ENCODE measurements at regions not wholly inside any gene's neighbourhood (a gene's known extent, or its start where the extent isn't known, plus 50 kb on each side); places are given as distances from the start of the nearest gene placed in this dataset.

DNA sequence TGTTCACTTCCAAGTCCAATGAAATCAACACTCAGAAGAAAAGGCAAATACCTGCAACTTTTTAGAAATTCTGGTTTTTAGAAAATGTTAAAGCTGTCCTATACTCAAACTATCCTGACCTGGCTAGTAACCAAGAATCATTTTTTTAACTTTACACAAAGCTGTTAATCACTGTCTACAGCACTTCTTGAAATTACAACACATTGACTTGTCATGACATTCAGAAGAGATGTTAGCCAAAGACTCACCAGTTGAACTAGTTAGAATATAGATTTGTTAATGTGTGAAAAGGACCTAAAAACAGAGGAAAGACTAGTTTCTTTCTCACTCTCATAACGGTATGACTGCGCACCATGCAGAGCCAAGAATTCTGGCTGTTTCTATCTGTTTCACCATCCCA is 98.8 kb downstream of the COX18 start:
- TF ChIP-seq, protein P1, sequence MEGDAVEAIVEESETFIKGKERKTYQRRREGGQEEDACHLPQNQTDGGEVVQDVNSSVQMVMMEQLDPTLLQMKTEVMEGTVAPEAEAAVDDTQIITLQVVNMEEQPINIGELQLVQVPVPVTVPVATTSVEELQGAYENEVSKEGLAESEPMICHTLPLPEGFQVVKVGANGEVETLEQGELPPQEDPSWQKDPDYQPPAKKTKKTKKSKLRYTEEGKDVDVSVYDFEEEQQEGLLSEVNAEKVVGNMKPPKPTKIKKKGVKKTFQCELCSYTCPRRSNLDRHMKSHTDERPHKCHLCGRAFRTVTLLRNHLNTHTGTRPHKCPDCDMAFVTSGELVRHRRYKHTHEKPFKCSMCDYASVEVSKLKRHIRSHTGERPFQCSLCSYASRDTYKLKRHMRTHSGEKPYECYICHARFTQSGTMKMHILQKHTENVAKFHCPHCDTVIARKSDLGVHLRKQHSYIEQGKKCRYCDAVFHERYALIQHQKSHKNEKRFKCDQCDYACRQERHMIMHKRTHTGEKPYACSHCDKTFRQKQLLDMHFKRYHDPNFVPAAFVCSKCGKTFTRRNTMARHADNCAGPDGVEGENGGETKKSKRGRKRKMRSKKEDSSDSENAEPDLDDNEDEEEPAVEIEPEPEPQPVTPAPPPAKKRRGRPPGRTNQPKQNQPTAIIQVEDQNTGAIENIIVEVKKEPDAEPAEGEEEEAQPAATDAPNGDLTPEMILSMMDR (IDR thresholded peaks at IDR 0.05; ENCODE audit: control insufficient read depth, insufficient read depth, low read depth, low read length, missing control alignments), result no peak
- no peak for DNase-seq (ENCODE audit: low read depth)
- H3K4me3 ChIP-seq (ENCODE audit: control insufficient read depth, low read depth, low read length), result no peak overlapping the region

DNA sequence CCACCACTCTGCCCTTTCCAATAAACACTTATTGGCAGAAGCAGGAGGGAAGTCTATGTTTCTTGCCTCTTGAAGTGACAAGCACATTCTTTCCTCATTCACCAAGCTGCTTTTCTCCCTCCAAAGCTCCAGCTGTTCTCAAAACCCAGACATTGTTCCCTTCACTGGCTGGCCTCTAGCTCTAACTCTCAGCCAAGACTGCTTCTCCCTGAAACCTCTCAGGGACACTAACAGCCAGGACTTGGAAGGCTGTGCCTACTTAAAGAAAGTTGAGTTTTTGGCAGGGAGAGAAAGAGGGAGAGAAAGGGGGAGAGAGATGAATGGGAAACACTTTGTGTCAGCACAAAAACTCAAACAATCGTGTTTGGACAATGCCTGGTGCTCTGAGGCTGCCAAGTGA is 99.5 kb downstream of the COX18 start:
- no peak overlapping the region for H3K4me3 ChIP-seq (ENCODE audit: control insufficient read depth, low read depth, low read length)
- DNase-seq (ENCODE audit: low read depth), result no peak
- TF ChIP-seq, protein P1 (IDR thresholded peaks at IDR 0.05; ENCODE audit: control insufficient read depth, insufficient read depth, low read depth, low read length, missing control alignments), result no peak

DNA sequence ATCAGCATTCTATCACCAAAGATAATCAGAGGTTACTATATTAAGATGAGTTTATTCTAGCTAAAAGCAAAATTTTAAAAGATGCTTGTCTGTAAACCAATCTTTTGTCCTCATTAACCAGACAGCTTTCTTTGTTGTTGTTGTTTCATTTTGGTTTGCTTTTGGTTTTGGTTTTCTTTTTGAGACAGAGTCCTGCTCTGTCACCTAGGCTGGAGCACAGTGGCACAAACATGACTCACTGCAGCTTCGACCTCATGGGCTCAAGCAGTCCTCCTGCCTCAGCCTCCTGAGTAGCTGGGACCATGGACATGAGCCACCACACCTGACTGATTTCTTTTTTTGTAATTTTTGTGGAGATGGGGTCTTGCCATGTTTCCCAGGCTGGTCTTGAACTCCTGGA is 102.9 kb downstream of the COX18 start:
- DNase-seq (ENCODE audit: low read depth), result no peak
- H3K4me3 ChIP-seq (ENCODE audit: control insufficient read depth, low read depth, low read length), result no peak overlapping the region
- TF ChIP-seq, protein P1 (IDR thresholded peaks at IDR 0.05; ENCODE audit: control insufficient read depth, insufficient read depth, low read depth, low read length, missing control alignments), result no peak

DNA sequence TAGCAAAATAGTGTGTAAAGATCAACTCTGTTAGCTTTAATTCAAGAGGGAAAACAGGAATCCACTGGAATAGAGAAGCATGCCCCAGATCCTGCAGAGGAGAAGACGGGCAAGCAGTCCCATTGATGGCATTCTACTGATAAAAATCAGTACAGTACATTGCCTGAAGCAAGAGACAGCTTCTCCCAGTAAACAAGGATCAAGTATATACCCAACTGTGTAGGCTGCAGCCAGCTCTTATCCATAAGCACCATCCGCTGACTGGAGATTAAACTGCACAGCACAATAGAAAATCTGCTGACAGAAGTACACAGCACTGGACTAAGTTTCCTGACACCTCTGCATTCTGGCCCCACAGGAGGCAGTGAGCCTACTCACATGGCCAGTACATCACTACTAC is 110.1 kb downstream of the COX18 start:
- TF ChIP-seq, protein P1 (IDR thresholded peaks at IDR 0.05; ENCODE audit: control insufficient read depth, insufficient read depth, low read depth, low read length, missing control alignments), result no peak
- no peak overlapping the region for H3K4me3 ChIP-seq (ENCODE audit: control insufficient read depth, low read depth, low read length)
- no peak for DNase-seq (ENCODE audit: low read depth)

DNA sequence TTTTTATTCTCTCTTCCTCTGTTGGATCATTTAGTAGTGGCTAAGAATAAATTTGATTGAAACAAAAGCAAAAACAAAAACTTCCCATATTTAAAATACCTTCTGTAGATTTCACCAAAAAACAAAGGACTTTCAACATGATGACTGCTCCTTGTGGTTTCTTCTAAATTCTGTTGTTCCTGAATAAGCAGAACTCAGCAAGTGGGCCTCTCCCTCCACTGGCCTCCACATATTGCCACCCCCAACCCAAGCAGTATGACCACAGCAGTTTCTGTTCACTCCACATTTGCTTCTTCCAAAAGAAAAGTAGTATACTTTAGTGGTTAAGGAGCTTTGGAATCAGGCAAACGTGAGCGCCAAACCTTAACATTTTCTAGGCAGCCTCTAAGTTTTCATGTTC is 114.7 kb downstream of the COX18 start:
- DNase-seq (ENCODE audit: low read depth), result peak; percentile 14
- no peak overlapping the region for H3K4me3 ChIP-seq (ENCODE audit: control insufficient read depth, low read depth, low read length)
- TF ChIP-seq, protein P1 (IDR thresholded peaks at IDR 0.05; ENCODE audit: control insufficient read depth, insufficient read depth, low read depth, low read length, missing control alignments), result no peak

DNA sequence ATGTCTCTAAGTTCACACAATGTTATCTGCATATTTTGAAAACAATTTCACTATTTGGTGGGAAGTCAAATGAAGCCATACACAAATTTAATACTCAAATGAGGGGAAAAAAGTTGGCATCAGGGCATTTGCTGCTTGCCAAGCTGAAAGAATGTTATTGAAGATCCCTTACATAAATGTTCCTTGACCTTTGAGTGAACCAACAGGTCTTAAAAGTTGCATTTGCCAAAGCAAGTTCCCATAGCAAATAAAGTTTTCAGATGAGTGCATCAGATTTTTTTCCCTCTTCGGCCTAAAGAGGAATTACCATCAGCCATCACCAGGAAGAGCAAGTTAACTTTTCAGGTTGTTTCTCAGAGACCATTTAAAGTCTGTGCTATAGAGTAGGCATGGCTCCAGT is 115.9 kb downstream of the COX18 start:
- no peak for DNase-seq (ENCODE audit: low read depth)
- no peak overlapping the region for H3K4me3 ChIP-seq (ENCODE audit: control insufficient read depth, low read depth, low read length)
- TF ChIP-seq, protein P1 (IDR thresholded peaks at IDR 0.05; ENCODE audit: control insufficient read depth, insufficient read depth, low read depth, low read length, missing control alignments), result no peak

DNA sequence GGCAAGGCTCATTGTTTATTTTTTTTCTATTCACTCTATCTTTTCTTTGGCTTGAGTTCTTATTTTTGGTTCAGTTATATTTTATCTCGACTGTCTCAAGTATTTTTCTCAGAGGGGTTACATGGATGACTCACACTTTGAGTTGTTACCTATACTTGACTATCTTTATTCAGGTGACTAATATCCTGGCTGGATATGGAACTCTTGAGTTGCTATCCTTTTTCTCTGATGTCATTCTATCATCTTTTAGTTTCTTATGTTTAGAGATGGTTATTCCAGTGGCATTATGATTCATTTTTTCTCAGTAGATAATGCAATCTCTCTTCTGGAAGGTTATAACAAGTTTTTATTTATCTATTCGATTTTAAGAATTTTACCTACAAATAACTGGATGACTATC is 117.9 kb downstream of the COX18 start:
- TF ChIP-seq, protein P1 (IDR thresholded peaks at IDR 0.05; ENCODE audit: control insufficient read depth, insufficient read depth, low read depth, low read length, missing control alignments), result no peak
- DNase-seq (ENCODE audit: low read depth), result no peak
- no peak overlapping the region for H3K4me3 ChIP-seq (ENCODE audit: control insufficient read depth, low read depth, low read length)

Data from AG09309 (cell line).